Hepatocyte (in vitro differentiated cells): ENCODE measurements at regions not wholly inside any gene's neighbourhood (a gene's known extent, or its start where the extent isn't known, plus 50 kb on each side); places are given as distances from the start of the nearest gene placed in this dataset.

Experiments used
- EZH2phosphoT487 ChIP-seq: fragments of 200-600 bp; sonication (generic); IDR thresholded peaks from one replicate; pipeline ENCODE4 v1.6.1; 2018; ENCODE audit warnings: antibody characterized with exemption, mild to moderate bottlenecking, low read depth, moderate library complexity; ENCODE audit not compliant: unreplicated experiment, severe bottlenecking
- TF ChIP-seq, protein P1 (sequence below): fragments of 200-600 bp; sonication (generic); IDR thresholded peaks from 2 replicates; pipeline ENCODE4 v1.5.1; 2016; ENCODE audit warnings: antibody characterized with exemption, mild to moderate bottlenecking; ENCODE audit not compliant: poor library complexity

DNA sequence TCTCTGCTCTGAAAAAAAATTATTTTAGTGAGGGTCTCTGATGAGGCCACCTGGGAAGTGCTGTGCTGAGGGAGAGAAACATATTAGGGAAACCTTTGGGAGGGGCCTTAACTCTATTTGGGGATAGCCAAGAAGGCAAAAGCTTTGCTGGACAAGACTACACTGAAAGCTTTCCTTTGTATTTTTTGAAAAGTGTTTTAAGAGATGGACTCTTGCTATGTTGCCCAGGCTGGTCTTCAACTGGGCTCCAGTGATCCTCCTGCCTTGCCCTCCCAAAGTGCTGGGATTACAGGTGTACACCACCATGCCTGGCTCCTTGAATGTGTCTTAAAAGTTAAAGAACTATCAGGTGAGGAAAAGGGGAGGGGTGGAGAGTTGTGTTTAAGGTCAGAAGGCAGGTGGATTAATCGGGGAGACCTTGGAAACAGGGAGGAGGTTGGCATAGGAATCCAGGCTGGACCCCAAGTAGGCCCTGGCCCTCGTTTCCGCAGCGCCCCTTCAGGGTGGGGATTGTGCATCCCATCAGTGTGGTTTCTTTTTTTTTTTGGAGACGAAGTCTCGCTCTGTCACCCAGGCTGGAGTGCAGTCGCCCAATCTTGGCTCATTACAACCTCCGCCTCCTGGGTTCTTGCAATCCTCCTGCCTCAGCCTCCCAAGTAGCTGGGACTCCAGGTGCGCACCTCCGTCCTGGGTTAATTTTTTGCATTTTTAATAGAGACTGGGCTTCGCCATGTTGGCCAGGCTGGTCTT, 92.1 kb downstream of the MYCN start:
- TF ChIP-seq, protein P1, sequence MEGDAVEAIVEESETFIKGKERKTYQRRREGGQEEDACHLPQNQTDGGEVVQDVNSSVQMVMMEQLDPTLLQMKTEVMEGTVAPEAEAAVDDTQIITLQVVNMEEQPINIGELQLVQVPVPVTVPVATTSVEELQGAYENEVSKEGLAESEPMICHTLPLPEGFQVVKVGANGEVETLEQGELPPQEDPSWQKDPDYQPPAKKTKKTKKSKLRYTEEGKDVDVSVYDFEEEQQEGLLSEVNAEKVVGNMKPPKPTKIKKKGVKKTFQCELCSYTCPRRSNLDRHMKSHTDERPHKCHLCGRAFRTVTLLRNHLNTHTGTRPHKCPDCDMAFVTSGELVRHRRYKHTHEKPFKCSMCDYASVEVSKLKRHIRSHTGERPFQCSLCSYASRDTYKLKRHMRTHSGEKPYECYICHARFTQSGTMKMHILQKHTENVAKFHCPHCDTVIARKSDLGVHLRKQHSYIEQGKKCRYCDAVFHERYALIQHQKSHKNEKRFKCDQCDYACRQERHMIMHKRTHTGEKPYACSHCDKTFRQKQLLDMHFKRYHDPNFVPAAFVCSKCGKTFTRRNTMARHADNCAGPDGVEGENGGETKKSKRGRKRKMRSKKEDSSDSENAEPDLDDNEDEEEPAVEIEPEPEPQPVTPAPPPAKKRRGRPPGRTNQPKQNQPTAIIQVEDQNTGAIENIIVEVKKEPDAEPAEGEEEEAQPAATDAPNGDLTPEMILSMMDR: no peak
- TF ChIP-seq EZH2phosphoT487: no peak
